ENCODE measurements at regions not wholly inside any gene's neighbourhood (a gene's known extent, or its start where the extent isn't known, plus 50 kb on each side); places are given as distances from the start of the nearest gene placed in this dataset.

GRCh38 chr12:14243941-14244340 is 121.5 kb upstream of the ATF7IP start:
- no peak overlapping the region for H3K4me3 Mint-ChIP-seq
- 0 out of 2 replicates have a peak overlapping the region, but pooled peaks have one; percentile 60 for H3K27ac Mint-ChIP-seq
- ChIA-PET POLR2A (no interaction called here), CTCF (no interaction called here)
- no peak for TF ChIP-seq ATF1 (CRISPR knock-in tag; IDR thresholded peaks at IDR 0.05)
- TF ChIP-seq MXD4 (CRISPR knock-in tag; IDR thresholded peaks at IDR 0.05; ENCODE audit: borderline replicate concordance), result no peak
- TF ChIP-seq NFATC4 (CRISPR knock-in tag; IDR thresholded peaks at IDR 0.05), result no peak
- TF ChIP-seq RORB (CRISPR knock-in tag; IDR thresholded peaks at IDR 0.05), result no peak
- no peak for TF ChIP-seq JAZF1 (CRISPR knock-in tag; IDR thresholded peaks at IDR 0.05)
- TF ChIP-seq HMGXB4 (CRISPR knock-in tag; IDR thresholded peaks at IDR 0.05), result no peak
- peaks cover 36% of the 10 kb centered on the region for H3K4me1 Mint-ChIP-seq
- DNase-seq (ENCODE audit: low spot score), result no peak
- H3K9me3 Mint-ChIP-seq, result peaks cover 5% of the 10 kb centered on the region
- no peaks in the 10 kb centered on the region for H3K27me3 Mint-ChIP-seq (ENCODE audit: low read depth)
- H3K36me3 Mint-ChIP-seq, result peaks cover 16% of the 10 kb centered on the region
- ATAC-seq, result no peak

GRCh38 chr12:14244876-14245669 is 120.4 kb upstream of the ATF7IP start:
- POLR2A ChIA-PET, result no interaction called here
- TF ChIP-seq JAZF1 (CRISPR knock-in tag; IDR thresholded peaks at IDR 0.05) (no peak), ZNF263 (CRISPR knock-in tag; IDR thresholded peaks at IDR 0.05; ENCODE audit: low read depth) (no peak), ZNF512 (CRISPR knock-in tag; IDR thresholded peaks at IDR 0.05; ENCODE audit: borderline replicate concordance) (no peak), EMX1 (CRISPR knock-in tag; IDR thresholded peaks at IDR 0.05) (no peak), FOXP4 (CRISPR knock-in tag; IDR thresholded peaks at IDR 0.05) (no peak), ESRRA (CRISPR knock-in tag; IDR thresholded peaks at IDR 0.05; ENCODE audit: borderline replicate concordance) (no peak), KAT7 (CRISPR knock-in tag; IDR thresholded peaks at IDR 0.05; ENCODE audit: borderline replicate concordance) (no peak), NFATC4 (CRISPR knock-in tag; IDR thresholded peaks at IDR 0.05) (no peak), RORB (CRISPR knock-in tag; IDR thresholded peaks at IDR 0.05) (no peak), HMGA2 (CRISPR knock-in tag; IDR thresholded peaks at IDR 0.05) (no peak), PRRX2 (CRISPR knock-in tag; IDR thresholded peaks at IDR 0.05) (no peak), ARID4B (CRISPR knock-in tag; IDR thresholded peaks at IDR 0.05; ENCODE audit: borderline replicate concordance) (no peak), PRDM15 (CRISPR knock-in tag; IDR thresholded peaks at IDR 0.05) (no peak), GABPB1 (CRISPR knock-in tag; IDR thresholded peaks at IDR 0.05) (no peak)
- ATAC-seq, result peak; percentile 27; the same call in 1 of the 2 replicates
- Mint-ChIP-seq H3K4me3 (no peak overlapping the region), H3K27ac (peak overlapping the region; percentile 91), H3K27me3 (ENCODE audit: low read depth) (no peaks in the 10 kb centered on the region), H3K36me3 (peaks cover 16% of the 10 kb centered on the region), H3K9me3 (peaks cover 5% of the 10 kb centered on the region), H3K4me1 (peaks cover 32% of the 10 kb centered on the region)
- CTCF ChIA-PET, result interaction anchor here (0.9 to 1.3 kb wide), 4 partner anchors 9 to 209 kb away, joined by 3 to 5 read pairs (median 4); no protein-coding TSS in a partner anchor
- DNase-seq (ENCODE audit: low spot score), result no peak
